PFSK-1 (cell line): ENCODE measurements at regions not wholly inside any gene's neighbourhood (a gene's known extent, or its start where the extent isn't known, plus 50 kb on each side); places are given as distances from the start of the nearest gene placed in this dataset.

Experiments
- FOXP2 ChIP-seq: optimal IDR thresholded peaks from 2 replicates; pipeline ENCODE3; 2011; ENCODE audit warnings: borderline replicate concordance, control low read depth, inconsistent platforms; ENCODE audit not compliant: insufficient read depth; ENCODE audit errors: extremely low read length, extremely low read depth
- POLR2AphosphoS5 ChIP-seq: IDR thresholded peaks from 2 replicates; pipeline ENCODE4 v1.6.1; 2012; ENCODE audit warnings: low read depth, mild to moderate bottlenecking, control low read depth, low read length, moderate library complexity
- SIN3A ChIP-seq: IDR thresholded peaks from 2 replicates; pipeline ENCODE4 v1.6.1; 2012; ENCODE audit warnings: mild to moderate bottlenecking, low read length, moderate library complexity, borderline replicate concordance; ENCODE audit not compliant: insufficient read depth
- TAF1 ChIP-seq: IDR thresholded peaks from 2 replicates; pipeline ENCODE4 v1.6.1; 2012; ENCODE audit warnings: low read length, control low read depth, borderline replicate concordance; ENCODE audit not compliant: insufficient read depth
- TF ChIP-seq, protein P1 (sequence below), 2 experiments: IDR thresholded peaks; 2 replicates each; pipeline versions ENCODE4 v1.6.1 to v1.8.0; 2011 to 2012; ENCODE audit warnings: low read depth in 2 of 2, low read length in 2 of 2, control low read depth in 1 of 2, inconsistent platforms in 1 of 2, mild to moderate bottlenecking in 1 of 2, moderate library complexity in 1 of 2; ENCODE audit not compliant: insufficient read depth in 1 of 2

DNA sequence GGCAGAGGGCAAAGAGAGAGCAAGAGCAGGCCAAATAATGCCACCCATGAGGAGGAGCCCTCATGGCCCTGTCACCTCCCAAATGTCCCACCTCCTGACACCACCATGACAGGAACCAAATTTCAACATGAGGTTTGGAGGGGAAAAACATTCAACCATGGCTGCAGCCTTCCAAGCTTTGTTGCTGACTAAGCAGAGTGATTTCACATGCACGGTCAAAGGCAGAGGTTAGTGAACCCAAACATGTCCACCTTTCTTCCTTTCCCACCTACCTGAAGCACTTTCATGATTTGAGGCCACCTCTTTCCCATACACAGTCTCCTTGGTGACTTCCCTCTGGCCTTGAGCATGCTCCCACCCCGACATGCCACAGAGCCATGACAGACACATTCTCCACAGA, 89.7 kb downstream of the C11orf91 start:
- TF ChIP-seq, protein P1, sequence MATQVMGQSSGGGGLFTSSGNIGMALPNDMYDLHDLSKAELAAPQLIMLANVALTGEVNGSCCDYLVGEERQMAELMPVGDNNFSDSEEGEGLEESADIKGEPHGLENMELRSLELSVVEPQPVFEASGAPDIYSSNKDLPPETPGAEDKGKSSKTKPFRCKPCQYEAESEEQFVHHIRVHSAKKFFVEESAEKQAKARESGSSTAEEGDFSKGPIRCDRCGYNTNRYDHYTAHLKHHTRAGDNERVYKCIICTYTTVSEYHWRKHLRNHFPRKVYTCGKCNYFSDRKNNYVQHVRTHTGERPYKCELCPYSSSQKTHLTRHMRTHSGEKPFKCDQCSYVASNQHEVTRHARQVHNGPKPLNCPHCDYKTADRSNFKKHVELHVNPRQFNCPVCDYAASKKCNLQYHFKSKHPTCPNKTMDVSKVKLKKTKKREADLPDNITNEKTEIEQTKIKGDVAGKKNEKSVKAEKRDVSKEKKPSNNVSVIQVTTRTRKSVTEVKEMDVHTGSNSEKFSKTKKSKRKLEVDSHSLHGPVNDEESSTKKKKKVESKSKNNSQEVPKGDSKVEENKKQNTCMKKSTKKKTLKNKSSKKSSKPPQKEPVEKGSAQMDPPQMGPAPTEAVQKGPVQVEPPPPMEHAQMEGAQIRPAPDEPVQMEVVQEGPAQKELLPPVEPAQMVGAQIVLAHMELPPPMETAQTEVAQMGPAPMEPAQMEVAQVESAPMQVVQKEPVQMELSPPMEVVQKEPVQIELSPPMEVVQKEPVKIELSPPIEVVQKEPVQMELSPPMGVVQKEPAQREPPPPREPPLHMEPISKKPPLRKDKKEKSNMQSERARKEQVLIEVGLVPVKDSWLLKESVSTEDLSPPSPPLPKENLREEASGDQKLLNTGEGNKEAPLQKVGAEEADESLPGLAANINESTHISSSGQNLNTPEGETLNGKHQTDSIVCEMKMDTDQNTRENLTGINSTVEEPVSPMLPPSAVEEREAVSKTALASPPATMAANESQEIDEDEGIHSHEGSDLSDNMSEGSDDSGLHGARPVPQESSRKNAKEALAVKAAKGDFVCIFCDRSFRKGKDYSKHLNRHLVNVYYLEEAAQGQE (IDR thresholded peaks at IDR 0.05; ENCODE audit: insufficient read depth in 1 of 2, low read depth in 2 of 2, low read length in 2 of 2): no peak
- TF ChIP-seq FOXP2: no peak
- no peak for TF ChIP-seq TAF1
- TF ChIP-seq SIN3A: no peak
- no peak for TF ChIP-seq POLR2AphosphoS5

DNA sequence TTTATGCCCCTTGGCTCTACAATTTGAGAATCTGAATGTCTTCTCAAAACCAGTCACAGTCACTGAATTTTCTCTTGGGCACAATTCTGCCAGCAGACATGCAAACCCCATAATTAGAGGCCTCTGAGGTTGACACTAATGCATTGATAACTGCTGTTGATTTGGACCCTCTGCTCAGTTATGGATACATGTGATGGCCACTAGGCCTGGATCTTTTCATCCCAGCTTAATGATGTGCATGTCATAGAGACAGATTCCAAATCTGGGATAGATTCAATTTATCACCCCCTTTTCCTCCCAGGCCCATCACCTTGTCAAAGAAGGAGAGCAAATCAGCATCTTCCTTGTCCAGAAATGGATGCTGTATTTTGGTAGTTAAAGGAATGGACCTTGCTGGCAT, 92.2 kb downstream of the C11orf91 start:
- TF ChIP-seq, protein P1 (IDR thresholded peaks at IDR 0.05; ENCODE audit: insufficient read depth in 1 of 2, low read depth in 2 of 2, low read length in 2 of 2): no peak
- no peak for TF ChIP-seq FOXP2
- no peak for TF ChIP-seq TAF1
- TF ChIP-seq POLR2AphosphoS5: no peak
- no peak for TF ChIP-seq SIN3A

DNA sequence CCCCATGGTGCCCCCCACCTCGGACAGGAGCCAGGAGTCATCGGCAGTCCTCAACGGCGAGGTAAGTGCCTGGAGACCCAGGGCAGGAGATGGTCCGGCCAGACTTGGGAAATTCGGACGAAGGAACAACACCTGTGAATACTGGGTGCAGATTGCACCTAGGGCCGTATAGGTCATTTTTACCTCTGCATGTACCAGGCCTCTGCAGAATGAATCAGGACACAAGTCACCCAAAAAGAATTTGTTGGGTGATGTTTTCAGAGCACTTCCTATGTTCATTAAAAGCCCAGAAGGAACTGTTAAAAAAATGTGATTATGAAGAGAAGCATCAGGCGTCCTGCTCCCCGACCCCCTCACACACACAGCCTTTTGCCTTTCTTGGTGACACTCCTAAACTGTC, 93.9 kb downstream of the C11orf91 start:
- TF ChIP-seq FOXP2 (no peak), TAF1 (no peak), POLR2AphosphoS5 (no peak), SIN3A (no peak)
- TF ChIP-seq, protein P1 (IDR thresholded peaks at IDR 0.05; ENCODE audit: insufficient read depth in 1 of 2, low read depth in 2 of 2, low read length in 2 of 2): no peak

DNA sequence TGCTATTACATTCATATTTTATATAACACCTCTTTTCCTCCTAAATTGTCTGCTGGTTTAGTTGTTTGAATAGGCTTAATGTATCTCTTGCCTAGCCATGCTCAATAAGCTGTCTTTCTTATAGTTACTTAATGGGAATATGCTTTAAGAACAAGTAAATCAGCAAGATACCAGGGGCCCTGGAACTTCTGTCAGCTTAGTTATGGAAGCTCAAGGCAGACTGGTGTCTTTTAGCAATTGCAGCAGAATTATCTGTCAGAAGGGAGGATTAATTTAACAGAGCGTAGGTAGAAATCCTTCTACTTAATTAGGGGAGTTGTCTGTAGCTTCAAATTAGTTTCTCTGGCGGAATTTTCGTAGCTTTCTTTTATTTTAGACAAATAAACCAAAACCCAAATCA, 94.9 kb downstream of the C11orf91 start:
- TF ChIP-seq FOXP2 (no peak), TAF1 (no peak), POLR2AphosphoS5 (no peak), SIN3A (no peak)
- TF ChIP-seq, protein P1 (IDR thresholded peaks at IDR 0.05; ENCODE audit: insufficient read depth in 1 of 2, low read depth in 2 of 2, low read length in 2 of 2): no peak

DNA sequence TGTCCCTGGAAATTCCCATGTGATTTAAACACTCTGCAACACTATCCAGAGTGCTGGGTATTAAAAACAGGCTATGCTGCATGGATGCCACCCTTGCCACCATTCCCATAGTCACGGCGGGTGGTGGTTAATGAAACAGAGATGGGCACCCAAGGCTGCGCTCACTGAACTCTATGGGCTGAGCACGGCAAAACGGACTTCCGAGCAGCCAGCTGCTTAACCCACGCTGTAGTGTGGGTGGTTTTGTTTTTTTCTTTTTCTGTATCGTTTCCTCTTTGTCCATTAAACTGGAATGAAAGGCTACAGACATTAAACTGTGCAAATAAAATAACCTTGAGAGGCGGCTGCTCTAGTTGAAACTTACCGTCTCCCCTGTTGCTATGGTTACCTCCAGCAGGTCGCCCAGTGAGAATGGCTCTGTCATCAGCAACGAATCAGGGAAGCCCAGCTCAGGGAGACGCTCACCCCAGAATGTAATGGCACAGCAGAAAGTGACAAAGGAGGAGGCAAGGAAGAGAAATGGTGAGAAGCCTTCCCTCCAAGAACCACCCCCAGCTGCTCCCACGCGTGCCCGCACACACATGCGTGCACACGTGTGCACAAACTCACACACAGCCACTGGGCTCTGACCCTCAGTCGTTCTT, 102.1 kb downstream of the C11orf91 start:
- no peak for TF ChIP-seq FOXP2
- TF ChIP-seq, protein P1 (IDR thresholded peaks at IDR 0.05; ENCODE audit: insufficient read depth in 1 of 2, low read depth in 2 of 2, low read length in 2 of 2): no peak
- no peak for TF ChIP-seq TAF1
- no peak for TF ChIP-seq POLR2AphosphoS5
- no peak for TF ChIP-seq SIN3A
